Testis (tissue), 2 donors: ENCODE measurements at regions not wholly inside any gene's neighbourhood (a gene's known extent, or its start where the extent isn't known, plus 50 kb on each side); places are given as distances from the start of the nearest gene placed in this dataset.

ENCODE experiments used
- POLR2A ChIP-seq: fragments of 450-650 bp; IDR thresholded peaks from one replicate; pipeline ENCODE4 v1.6.1; 2017; ENCODE audit warnings: antibody characterized with exemption, mild to moderate bottlenecking, moderate library complexity
- TF ChIP-seq, protein P1 (sequence below), 3 experiments: fragments of 450-650 bp in 2 of 3; fragments of 200-600 bp in 1 of 3; sonication (generic) in 1 of 3; IDR thresholded peaks; one replicate each; pipeline ENCODE4 v1.5.1; 2016 to 2019; ENCODE audit warnings: antibody characterized with exemption in 3 of 3, mild to moderate bottlenecking in 2 of 3, moderate library complexity in 1 of 3

DNA sequence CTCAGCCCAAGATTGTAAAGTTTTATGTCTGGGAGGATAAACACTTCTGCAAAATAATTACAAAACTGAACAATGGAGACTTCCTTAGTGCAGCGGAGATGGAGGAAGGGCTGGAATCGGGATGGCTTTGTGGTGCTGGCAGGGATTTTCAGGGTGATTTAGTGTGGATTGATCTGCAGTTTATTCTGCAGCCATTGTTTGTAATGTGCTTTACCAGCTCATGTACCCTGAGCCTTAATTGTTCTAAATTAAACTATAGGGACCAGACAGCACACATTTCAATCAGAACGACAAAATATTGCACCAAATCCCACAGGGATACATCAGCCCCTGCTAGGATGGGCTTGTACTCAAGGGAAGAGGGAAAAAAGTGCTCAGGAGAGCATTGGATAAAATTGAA lies 103.2 kb upstream of the ONECUT1 start:
- TF ChIP-seq, protein P1, sequence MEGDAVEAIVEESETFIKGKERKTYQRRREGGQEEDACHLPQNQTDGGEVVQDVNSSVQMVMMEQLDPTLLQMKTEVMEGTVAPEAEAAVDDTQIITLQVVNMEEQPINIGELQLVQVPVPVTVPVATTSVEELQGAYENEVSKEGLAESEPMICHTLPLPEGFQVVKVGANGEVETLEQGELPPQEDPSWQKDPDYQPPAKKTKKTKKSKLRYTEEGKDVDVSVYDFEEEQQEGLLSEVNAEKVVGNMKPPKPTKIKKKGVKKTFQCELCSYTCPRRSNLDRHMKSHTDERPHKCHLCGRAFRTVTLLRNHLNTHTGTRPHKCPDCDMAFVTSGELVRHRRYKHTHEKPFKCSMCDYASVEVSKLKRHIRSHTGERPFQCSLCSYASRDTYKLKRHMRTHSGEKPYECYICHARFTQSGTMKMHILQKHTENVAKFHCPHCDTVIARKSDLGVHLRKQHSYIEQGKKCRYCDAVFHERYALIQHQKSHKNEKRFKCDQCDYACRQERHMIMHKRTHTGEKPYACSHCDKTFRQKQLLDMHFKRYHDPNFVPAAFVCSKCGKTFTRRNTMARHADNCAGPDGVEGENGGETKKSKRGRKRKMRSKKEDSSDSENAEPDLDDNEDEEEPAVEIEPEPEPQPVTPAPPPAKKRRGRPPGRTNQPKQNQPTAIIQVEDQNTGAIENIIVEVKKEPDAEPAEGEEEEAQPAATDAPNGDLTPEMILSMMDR (IDR thresholded peaks at IDR 0.05), result no peak
- no peak for TF ChIP-seq POLR2A
